ENCODE measurements at regions not wholly inside any gene's neighbourhood (a gene's known extent, or its start where the extent isn't known, plus 50 kb on each side); places are given as distances from the start of the nearest gene placed in this dataset.

DNA sequence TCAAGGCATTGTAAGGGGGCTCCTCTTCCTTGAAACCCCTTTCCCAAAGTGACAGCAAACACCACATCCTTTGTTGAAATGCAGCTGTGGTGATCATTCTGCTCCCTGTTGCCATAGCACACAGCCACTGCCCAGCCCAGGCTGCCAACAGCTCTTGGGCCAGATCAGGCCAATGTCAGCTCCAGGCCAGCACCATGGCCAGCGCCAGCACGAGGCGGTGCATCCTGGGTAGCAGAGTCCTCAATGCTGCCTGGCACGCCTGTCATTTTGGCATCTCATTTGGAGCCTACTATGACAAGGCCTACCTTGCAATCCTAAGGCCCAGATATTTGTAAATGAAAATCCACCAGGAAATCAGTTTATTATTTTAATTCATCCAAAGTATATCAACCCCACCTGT is 390.6 kb downstream of the DNAH5 start:
- DNase-seq = no peak
- H3K27ac ChIP-seq = no peak overlapping the region
- no peaks in the 10 kb centered on the region for H3K27me3 ChIP-seq (ENCODE audit: insufficient read depth, low read depth, severe bottlenecking)
- no peaks in the 10 kb centered on the region for H3K36me3 ChIP-seq
- no peak for TF ChIP-seq CTCF (IDR thresholded peaks at IDR 0.05; ENCODE audit: low read depth, low read length)
- H3K4me3 ChIP-seq (ENCODE audit: low read depth, low read length) = no peak overlapping the region
- H3K9me3 ChIP-seq (ENCODE audit: severe bottlenecking) = no peaks in the 10 kb centered on the region

GRCh38 chr5:13552361-13552760 is 392.1 kb downstream of the DNAH5 start:
- H3K27me3 ChIP-seq (ENCODE audit: insufficient read depth, low read depth, severe bottlenecking) = no peaks in the 10 kb centered on the region
- peak; percentile 90 for DNase-seq
- H3K4me3 ChIP-seq (ENCODE audit: low read depth, low read length) = no peak overlapping the region
- TF ChIP-seq CTCF (IDR thresholded peaks at IDR 0.05; ENCODE audit: low read depth, low read length) = no peak
- H3K9me3 ChIP-seq (ENCODE audit: severe bottlenecking) = no peaks in the 10 kb centered on the region
- H3K36me3 ChIP-seq = no peaks in the 10 kb centered on the region
- peak overlapping the region; percentile 67 for H3K27ac ChIP-seq

DNA sequence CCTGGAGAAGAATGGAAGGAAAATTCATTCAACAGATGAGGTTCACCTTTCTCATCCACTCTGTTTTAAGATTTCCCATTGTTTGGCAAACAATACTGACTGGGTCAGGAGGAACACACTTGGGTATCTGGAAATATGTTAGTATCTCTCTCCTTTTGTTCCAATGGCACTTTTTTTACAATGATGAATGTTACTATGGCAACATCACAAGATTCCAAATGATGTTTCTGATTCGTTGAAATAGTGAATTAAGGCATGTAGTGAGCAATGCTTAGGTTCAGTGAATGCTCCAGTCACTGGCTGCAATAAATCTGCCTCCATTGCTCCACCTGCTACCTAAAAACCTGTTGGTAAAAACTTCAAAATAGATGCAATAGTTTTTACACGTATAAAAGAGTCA is 392.8 kb downstream of the DNAH5 start:
- Histone ChIP-seq H3K27me3 (ENCODE audit: insufficient read depth, low read depth, severe bottlenecking) (no peaks in the 10 kb centered on the region), H3K36me3 (no peaks in the 10 kb centered on the region), H3K27ac (peak overlapping the region; percentile 66), H3K9me3 (ENCODE audit: severe bottlenecking) (no peaks in the 10 kb centered on the region), H3K4me3 (ENCODE audit: low read depth, low read length) (no peak overlapping the region)
- DNase-seq = no peak
- TF ChIP-seq CTCF (IDR thresholded peaks at IDR 0.05; ENCODE audit: low read depth, low read length) = no peak

DNA sequence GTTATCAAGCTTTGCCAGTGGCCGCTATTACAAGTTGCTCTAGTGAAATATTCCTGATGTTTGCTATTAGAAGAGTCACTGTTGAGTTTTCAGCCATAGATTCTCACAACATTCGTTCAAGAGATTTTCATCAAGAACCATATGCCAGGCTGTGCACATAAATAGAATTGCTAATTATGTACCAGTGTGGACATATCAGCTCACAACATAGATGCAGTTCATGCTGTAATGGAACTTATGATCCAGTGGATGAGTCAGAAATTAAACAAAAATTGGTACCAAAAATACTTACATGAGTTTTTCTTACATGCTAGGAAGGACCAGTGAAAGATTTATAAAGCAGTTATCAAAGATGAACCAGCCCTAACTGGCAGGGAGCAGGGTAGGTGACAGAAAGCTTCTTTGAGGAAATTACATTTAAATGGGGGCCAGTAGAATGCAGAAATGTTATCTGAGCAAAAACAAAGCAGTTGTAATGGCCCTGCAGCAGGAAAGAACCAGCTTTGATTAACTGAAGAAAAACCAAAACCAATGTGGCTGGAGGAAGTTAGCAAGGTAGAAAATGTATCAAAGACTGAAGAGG is 404.2 kb downstream of the DNAH5 start:
- Histone ChIP-seq H3K27me3 (ENCODE audit: insufficient read depth, low read depth, severe bottlenecking) (no peaks in the 10 kb centered on the region), H3K27ac (no peak overlapping the region), H3K4me3 (ENCODE audit: low read depth, low read length) (no peak overlapping the region), H3K36me3 (no peaks in the 10 kb centered on the region), H3K9me3 (ENCODE audit: severe bottlenecking) (peaks cover 2% of the 10 kb centered on the region)
- no peak for TF ChIP-seq CTCF (IDR thresholded peaks at IDR 0.05; ENCODE audit: low read depth, low read length)
- no peak for DNase-seq

DNA sequence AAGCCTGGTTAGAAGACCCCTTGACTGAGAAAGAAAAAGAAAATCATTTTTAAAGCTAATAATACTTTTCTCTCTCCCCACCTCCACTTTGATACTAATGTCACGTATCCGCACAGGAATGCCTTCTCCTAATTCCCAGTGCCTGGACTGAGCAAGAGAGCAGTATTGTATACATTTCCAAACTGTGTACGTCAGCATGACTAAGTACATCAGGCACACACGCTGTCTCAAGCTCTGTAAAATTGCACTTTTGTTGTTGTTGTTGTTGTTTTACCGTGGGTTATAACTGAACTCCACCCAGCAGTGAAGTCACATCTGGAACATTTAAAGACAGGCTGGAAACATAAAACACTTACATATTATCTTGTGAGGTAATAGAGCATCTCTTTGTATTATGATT is 407.6 kb downstream of the DNAH5 start:
- Histone ChIP-seq H3K27me3 (ENCODE audit: insufficient read depth, low read depth, severe bottlenecking) (no peaks in the 10 kb centered on the region), H3K9me3 (ENCODE audit: severe bottlenecking) (no peaks in the 10 kb centered on the region), H3K4me3 (ENCODE audit: low read depth, low read length) (no peak overlapping the region), H3K27ac (no peak overlapping the region), H3K36me3 (no peaks in the 10 kb centered on the region)
- TF ChIP-seq CTCF (IDR thresholded peaks at IDR 0.05; ENCODE audit: low read depth, low read length) = no peak
- no peak for DNase-seq

DNA sequence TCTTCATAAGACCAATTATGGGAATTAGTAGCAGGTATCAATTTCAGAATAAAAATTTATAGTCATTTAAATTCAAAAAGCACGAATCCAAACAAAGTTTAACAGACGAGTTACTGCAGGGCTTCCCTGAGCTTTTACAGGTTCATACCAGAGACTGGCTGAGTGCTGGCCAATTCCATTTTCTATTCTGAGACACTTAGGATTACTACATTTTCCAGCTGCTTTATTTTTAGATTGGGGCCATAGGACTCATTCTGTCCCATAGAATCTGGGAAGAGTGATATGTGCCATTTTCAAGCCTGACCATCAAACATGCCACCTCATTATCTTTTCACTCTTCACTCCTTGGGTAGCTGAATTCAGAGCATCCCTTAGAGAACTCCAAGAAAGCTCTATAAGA is 410.7 kb downstream of the DNAH5 start:
- Histone ChIP-seq H3K9me3 (ENCODE audit: severe bottlenecking) (no peaks in the 10 kb centered on the region), H3K36me3 (no peaks in the 10 kb centered on the region), H3K27ac (no peak overlapping the region), H3K27me3 (ENCODE audit: insufficient read depth, low read depth, severe bottlenecking) (no peaks in the 10 kb centered on the region), H3K4me3 (ENCODE audit: low read depth, low read length) (no peak overlapping the region)
- no peak for DNase-seq
- TF ChIP-seq CTCF (IDR thresholded peaks at IDR 0.05; ENCODE audit: low read depth, low read length) = no peak

All from WERI-Rb-1 (cell line).